ENCODE measurements at regions not wholly inside any gene's neighbourhood (a gene's known extent, or its start where the extent isn't known, plus 50 kb on each side); places are given as distances from the start of the nearest gene placed in this dataset.
A peak's percentile ranks its signal among the peaks of the same experiment; 100 is the strongest.

- no peak for DNase-seq
Observed at GRCh38 chr9:129505270-129505902, 115.5 kb downstream of the C9orf50 start.

- no peak for DNase-seq
Observed at GRCh38 chr9:129504404-129504803, 116.5 kb downstream of the C9orf50 start.

- DNase-seq: no peak
Observed at GRCh38 chr9:129501771-129502319, 119.1 kb downstream of the C9orf50 start.

GRCh38 chr9:129500863-129501770, 119.8 kb downstream of the C9orf50 start:
- DNase-seq: no peak

- no peak for DNase-seq
Observed at GRCh38 chr9:129500161-129500862, 120.6 kb downstream of the C9orf50 start.

- no peak for DNase-seq
Observed at GRCh38 chr9:129498451-129499384, 122.2 kb downstream of the C9orf50 start.

GRCh38 chr9:129497813-129498450, 123.0 kb downstream of the C9orf50 start:
- no peak for DNase-seq

GRCh38 chr9:129497005-129497812, 123.7 kb downstream of the C9orf50 start:
- DNase-seq: no peak

GRCh38 chr9:129496473-129497004, 124.4 kb downstream of the C9orf50 start:
- DNase-seq: peak; percentile 56 to 72 (median 62)

- peak; percentile 65 to 82 (median 72) for DNase-seq
Observed at GRCh38 chr9:129495620-129496472, 125.1 kb downstream of the C9orf50 start.

GRCh38 chr9:129494113-129494789, 126.7 kb downstream of the C9orf50 start:
- no peak for DNase-seq

GRCh38 chr9:129493706-129494047, 127.2 kb downstream of the C9orf50 start:
- no peak for DNase-seq

- DNase-seq: no peak
Observed at GRCh38 chr9:129493002-129493705, 127.7 kb downstream of the C9orf50 start.

- DNase-seq: no peak
Observed at GRCh38 chr9:129491487-129491855, 129.4 kb downstream of the C9orf50 start.

- DNase-seq: no peak
Observed at GRCh38 chr9:129490583-129491486, 130.1 kb downstream of the C9orf50 start.

- peak; percentile 37 to 60 (median 55) for DNase-seq
Observed at GRCh38 chr9:129489838-129490582, 130.9 kb downstream of the C9orf50 start.

Measured in T-helper 1 cell (primary cell).